HEK293 (cell line): ENCODE measurements at regions not wholly inside any gene's neighbourhood (a gene's known extent, or its start where the extent isn't known, plus 50 kb on each side); places are given as distances from the start of the nearest gene placed in this dataset.

Experiments
- CTCF ChIA-PET: fragments of 350-600 bp; formaldehyde crosslinking; extraction: SDS; loops from one replicate; lab custom pipeline; 2021; ENCODE audit warnings: antibody characterized with exemption; lab: Yijun Ruan, JAX
- POLR2A ChIA-PET: fragments of 300-600 bp; formaldehyde crosslinking; extraction: SDS; loops from one replicate; lab custom pipeline; 2020; ENCODE audit warnings: antibody characterized with exemption, inconsistent platforms; lab: Yijun Ruan, JAX
- H3K27ac ChIP-seq: fragments of 200-500 bp; sonication (Bioruptor generic); 2 replicates; pipeline ENCODE4 v1.5.1; 2014; ENCODE audit warnings: low read depth, low read length, control low read depth, inconsistent platforms; ENCODE audit errors: extremely low read depth
- H3K36me3 ChIP-seq, 2 experiments: fragments of 200-500 bp in 1 of 2; sonication (Bioruptor generic) in 1 of 2; 1 replicate in 1 of 2; 2 replicates in 1 of 2; pipeline ENCODE4 v1.5.1; 2014 to 2017; ENCODE audit warnings: inconsistent platforms in 2 of 2, low read length in 2 of 2; ENCODE audit not compliant: control insufficient read depth in 2 of 2, insufficient read depth in 1 of 2
- H3K4me1 ChIP-seq: fragments of 200-500 bp; sonication (Bioruptor generic); 2 replicates; pipeline ENCODE4 v1.5.1; 2014; ENCODE audit warnings: mild to moderate bottlenecking, low read length, inconsistent platforms; ENCODE audit not compliant: control insufficient read depth, insufficient read depth
- H3K4me3 ChIP-seq: 2 replicates; pipeline ENCODE4 v1.5.1; 2011; ENCODE audit warnings: low read depth, mild to moderate bottlenecking, control low read depth, low read length, moderate library complexity
- H3K9me3 ChIP-seq: fragments of 200-500 bp; sonication (Bioruptor generic); 2 replicates; pipeline ENCODE4 v1.5.1; 2014; ENCODE audit warnings: low read depth, low read length, inconsistent platforms; ENCODE audit not compliant: control insufficient read depth, insufficient read depth
- BCL11A ChIP-seq: fragments of 450-650 bp; formaldehyde crosslinking; IDR thresholded peaks from 2 replicates; pipeline ENCODE4 v1.5.1; 2016; ENCODE audit warnings: low read depth, missing biosample characterization, missing genetic modification characterization
- KLF1 ChIP-seq: fragments of 450-650 bp; formaldehyde crosslinking; IDR thresholded peaks from 2 replicates; pipeline ENCODE4 v1.5.1; 2016; ENCODE audit warnings: missing biosample characterization, missing genetic modification characterization
- KLF10 ChIP-seq: fragments of 450-650 bp; IDR thresholded peaks from 2 replicates; pipeline ENCODE4 v1.5.1; 2018; ENCODE audit warnings: missing biosample characterization, mild to moderate bottlenecking, missing genetic modification characterization
- REPIN1 ChIP-seq: fragments of 450-650 bp; formaldehyde crosslinking; IDR thresholded peaks from 2 replicates; pipeline ENCODE4 v1.5.1; 2017; ENCODE audit warnings: missing biosample characterization, missing genetic modification characterization, low read depth
- SCRT2 ChIP-seq: fragments of 450-650 bp; formaldehyde crosslinking; IDR thresholded peaks from 2 replicates; pipeline ENCODE4 v1.5.1; 2016; ENCODE audit warnings: missing biosample characterization, missing genetic modification characterization
- YY2 ChIP-seq: fragments of 450-650 bp; formaldehyde crosslinking; IDR thresholded peaks from 2 replicates; pipeline ENCODE4 v1.5.1; 2016; ENCODE audit warnings: missing biosample characterization, missing genetic modification characterization
- ZEB2 ChIP-seq: fragments of 450-650 bp; formaldehyde crosslinking; IDR thresholded peaks from 2 replicates; pipeline ENCODE4 v1.5.1; 2016; ENCODE audit warnings: missing biosample characterization, missing genetic modification characterization
- ZNF10 ChIP-seq: fragments of 450-650 bp; formaldehyde crosslinking; IDR thresholded peaks from 2 replicates; pipeline ENCODE4 v1.5.1; 2017; ENCODE audit warnings: missing biosample characterization, missing genetic modification characterization
- ZNF121 ChIP-seq: fragments of 450-650 bp; formaldehyde crosslinking; IDR thresholded peaks from 2 replicates; pipeline ENCODE4 v1.5.1; 2016; ENCODE audit warnings: missing biosample characterization, missing genetic modification characterization
- ZNF19 ChIP-seq: fragments of 450-650 bp; formaldehyde crosslinking; IDR thresholded peaks from 2 replicates; pipeline ENCODE4; 2016; ENCODE audit warnings: missing biosample characterization, missing genetic modification characterization, low read depth
- ZNF302 ChIP-seq: fragments of 450-650 bp; formaldehyde crosslinking; IDR thresholded peaks from 2 replicates; pipeline ENCODE4 v1.5.1; 2016; ENCODE audit warnings: missing biosample characterization, missing genetic modification characterization, low read depth
- ZNF544 ChIP-seq: fragments of 450-650 bp; formaldehyde crosslinking; IDR thresholded peaks from 2 replicates; pipeline ENCODE4 v1.5.0; 2017; ENCODE audit warnings: missing biosample characterization, missing genetic modification characterization
- ZNF549 ChIP-seq: fragments of 450-650 bp; IDR thresholded peaks from 2 replicates; pipeline ENCODE4 v1.5.1; 2018; ENCODE audit warnings: missing biosample characterization, missing genetic modification characterization, mild to moderate bottlenecking, inconsistent platforms, moderate library complexity
- ZNF658 ChIP-seq: fragments of 450-650 bp; formaldehyde crosslinking; IDR thresholded peaks from 2 replicates; pipeline ENCODE4; 2016; ENCODE audit warnings: missing biosample characterization, missing genetic modification characterization
- ZNF776 ChIP-seq: fragments of 450-650 bp; formaldehyde crosslinking; IDR thresholded peaks from 2 replicates; pipeline ENCODE4 v1.5.0; 2017; ENCODE audit warnings: missing biosample characterization, missing genetic modification characterization, borderline replicate concordance
- ZNF777 ChIP-seq: fragments of 450-650 bp; formaldehyde crosslinking; IDR thresholded peaks from 2 replicates; pipeline ENCODE4 v1.5.1; 2017; ENCODE audit warnings: missing biosample characterization, missing genetic modification characterization, borderline replicate concordance
- ZNF830 ChIP-seq: fragments of 450-650 bp; IDR thresholded peaks from 2 replicates; pipeline ENCODE4 v1.5.0; 2018; ENCODE audit warnings: missing biosample characterization, missing genetic modification characterization, low read depth, mild to moderate bottlenecking, moderate library complexity
- ZNF837 ChIP-seq: fragments of 450-650 bp; formaldehyde crosslinking; IDR thresholded peaks from 2 replicates; pipeline ENCODE4 v1.5.1; 2016; ENCODE audit warnings: missing biosample characterization, missing genetic modification characterization
- TF ChIP-seq, protein P1 (sequence below): fragments of 450-650 bp; formaldehyde crosslinking; IDR thresholded peaks from 2 replicates; pipeline ENCODE4 v1.5.1; 2016; ENCODE audit warnings: missing biosample characterization, missing genetic modification characterization, low read depth
- TF ChIP-seq, protein P2 (sequence below): fragments of 450-650 bp; formaldehyde crosslinking; IDR thresholded peaks from 2 replicates; pipeline ENCODE4 v1.5.1; 2016; ENCODE audit warnings: missing biosample characterization, missing genetic modification characterization
- TF ChIP-seq, protein P3 (sequence below): fragments of 450-650 bp; formaldehyde crosslinking; conservative IDR thresholded peaks from 2 replicates; pipeline ENCODE4 v1.5.1; 2016; ENCODE audit warnings: low read depth, missing biosample characterization, missing genetic modification characterization
- TF ChIP-seq, protein P4 (sequence below): fragments of 450-650 bp; formaldehyde crosslinking; IDR thresholded peaks from 2 replicates; pipeline ENCODE4 v1.5.1; 2016; ENCODE audit warnings: missing biosample characterization, missing genetic modification characterization

DNA sequence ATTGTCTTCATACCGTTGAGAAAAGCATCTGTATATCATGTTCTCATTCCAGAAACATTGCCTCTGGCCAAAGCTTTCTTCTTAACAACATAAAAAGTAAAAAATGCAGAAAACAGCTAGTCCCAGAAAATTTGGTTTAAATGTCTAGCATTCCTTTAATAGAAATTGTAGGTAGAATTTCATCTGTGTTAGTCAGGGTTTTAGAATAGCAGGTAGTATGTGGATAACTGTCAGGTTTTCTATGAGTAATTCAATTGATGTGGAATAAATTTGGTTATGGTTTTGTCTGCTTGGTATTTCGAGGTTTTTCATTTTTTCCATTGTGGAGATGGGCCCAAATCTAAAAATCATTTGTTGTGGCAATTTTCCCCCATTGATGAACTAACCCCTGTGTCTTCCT lies 616.7 kb downstream of the KCNJ2 start:
- ChIA-PET CTCF (interaction anchor here (0.6 to 4.1 kb wide), 2 partner anchors 19 to 183 kb away, joined by 4 to 24 read pairs; no protein-coding TSS in a partner anchor), POLR2A (no interaction called here)
- Histone ChIP-seq H3K27ac (no peak overlapping the region), H3K9me3 (no peaks in the 10 kb centered on the region; the same call in 1 of the 2 replicates), H3K4me3 (no peak overlapping the region), H3K4me1 (no peaks in the 10 kb centered on the region), H3K36me3 (no peaks in the 10 kb centered on the region)
- TF ChIP-seq ZNF121 (tag by site-specific recombination) (no peak), ZNF777 (tag by site-specific recombination) (no peak), ZNF302 (tag by site-specific recombination) (no peak), KLF1 (tag by site-specific recombination) (no peak), BCL11A (tag by site-specific recombination) (no peak), ZNF830 (tag by site-specific recombination) (no peak), ZEB2 (tag by site-specific recombination) (no peak), ZNF10 (no peak), ZNF19 (tag by site-specific recombination) (no peak), ZNF658 (tag by site-specific recombination) (no peak), YY2 (no peak), ZNF776 (tag by site-specific recombination) (no peak), ZNF837 (tag by site-specific recombination) (no peak), REPIN1 (no peak)
- TF ChIP-seq, protein P1, sequence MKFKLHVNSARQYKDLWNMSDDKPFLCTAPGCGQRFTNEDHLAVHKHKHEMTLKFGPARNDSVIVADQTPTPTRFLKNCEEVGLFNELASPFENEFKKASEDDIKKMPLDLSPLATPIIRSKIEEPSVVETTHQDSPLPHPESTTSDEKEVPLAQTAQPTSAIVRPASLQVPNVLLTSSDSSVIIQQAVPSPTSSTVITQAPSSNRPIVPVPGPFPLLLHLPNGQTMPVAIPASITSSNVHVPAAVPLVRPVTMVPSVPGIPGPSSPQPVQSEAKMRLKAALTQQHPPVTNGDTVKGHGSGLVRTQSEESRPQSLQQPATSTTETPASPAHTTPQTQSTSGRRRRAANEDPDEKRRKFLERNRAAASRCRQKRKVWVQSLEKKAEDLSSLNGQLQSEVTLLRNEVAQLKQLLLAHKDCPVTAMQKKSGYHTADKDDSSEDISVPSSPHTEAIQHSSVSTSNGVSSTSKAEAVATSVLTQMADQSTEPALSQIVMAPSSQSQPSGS = no peak
- TF ChIP-seq, protein P2, sequence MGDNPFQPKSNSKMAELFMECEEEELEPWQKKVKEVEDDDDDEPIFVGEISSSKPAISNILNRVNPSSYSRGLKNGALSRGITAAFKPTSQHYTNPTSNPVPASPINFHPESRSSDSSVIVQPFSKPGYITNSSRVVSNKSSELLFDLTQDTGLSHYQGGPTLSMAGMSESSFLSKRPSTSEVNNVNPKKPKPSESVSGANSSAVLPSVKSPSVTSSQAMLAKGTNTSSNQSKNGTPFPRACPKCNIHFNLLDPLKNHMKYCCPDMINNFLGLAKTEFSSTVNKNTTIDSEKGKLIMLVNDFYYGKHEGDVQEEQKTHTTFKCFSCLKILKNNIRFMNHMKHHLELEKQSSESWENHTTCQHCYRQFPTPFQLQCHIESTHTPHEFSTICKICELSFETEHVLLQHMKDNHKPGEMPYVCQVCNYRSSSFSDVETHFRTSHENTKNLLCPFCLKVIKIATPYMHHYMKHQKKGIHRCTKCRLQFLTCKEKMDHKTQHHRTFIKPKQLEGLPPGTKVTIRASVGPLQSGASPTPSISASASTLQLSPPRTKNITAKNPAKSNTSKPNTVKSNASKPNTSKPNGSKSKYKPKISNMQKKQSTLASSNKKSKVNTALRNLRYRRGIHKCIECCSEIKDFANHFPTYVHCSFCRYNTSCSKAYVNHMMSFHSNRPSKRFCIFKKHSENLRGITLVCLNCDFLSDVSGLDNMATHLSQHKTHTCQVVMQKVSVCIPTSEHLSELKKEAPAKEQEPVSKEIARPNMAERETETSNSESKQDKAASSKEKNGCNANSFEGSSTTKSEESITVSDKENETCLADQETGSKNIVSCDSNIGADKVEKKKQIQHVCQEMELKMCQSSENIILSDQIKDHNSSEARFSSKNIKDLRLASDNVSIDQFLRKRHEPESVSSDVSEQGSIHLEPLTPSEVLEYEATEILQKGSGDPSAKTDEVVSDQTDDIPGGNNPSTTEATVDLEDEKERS (tag by site-specific recombination) = no peak
- TF ChIP-seq, protein P3, sequence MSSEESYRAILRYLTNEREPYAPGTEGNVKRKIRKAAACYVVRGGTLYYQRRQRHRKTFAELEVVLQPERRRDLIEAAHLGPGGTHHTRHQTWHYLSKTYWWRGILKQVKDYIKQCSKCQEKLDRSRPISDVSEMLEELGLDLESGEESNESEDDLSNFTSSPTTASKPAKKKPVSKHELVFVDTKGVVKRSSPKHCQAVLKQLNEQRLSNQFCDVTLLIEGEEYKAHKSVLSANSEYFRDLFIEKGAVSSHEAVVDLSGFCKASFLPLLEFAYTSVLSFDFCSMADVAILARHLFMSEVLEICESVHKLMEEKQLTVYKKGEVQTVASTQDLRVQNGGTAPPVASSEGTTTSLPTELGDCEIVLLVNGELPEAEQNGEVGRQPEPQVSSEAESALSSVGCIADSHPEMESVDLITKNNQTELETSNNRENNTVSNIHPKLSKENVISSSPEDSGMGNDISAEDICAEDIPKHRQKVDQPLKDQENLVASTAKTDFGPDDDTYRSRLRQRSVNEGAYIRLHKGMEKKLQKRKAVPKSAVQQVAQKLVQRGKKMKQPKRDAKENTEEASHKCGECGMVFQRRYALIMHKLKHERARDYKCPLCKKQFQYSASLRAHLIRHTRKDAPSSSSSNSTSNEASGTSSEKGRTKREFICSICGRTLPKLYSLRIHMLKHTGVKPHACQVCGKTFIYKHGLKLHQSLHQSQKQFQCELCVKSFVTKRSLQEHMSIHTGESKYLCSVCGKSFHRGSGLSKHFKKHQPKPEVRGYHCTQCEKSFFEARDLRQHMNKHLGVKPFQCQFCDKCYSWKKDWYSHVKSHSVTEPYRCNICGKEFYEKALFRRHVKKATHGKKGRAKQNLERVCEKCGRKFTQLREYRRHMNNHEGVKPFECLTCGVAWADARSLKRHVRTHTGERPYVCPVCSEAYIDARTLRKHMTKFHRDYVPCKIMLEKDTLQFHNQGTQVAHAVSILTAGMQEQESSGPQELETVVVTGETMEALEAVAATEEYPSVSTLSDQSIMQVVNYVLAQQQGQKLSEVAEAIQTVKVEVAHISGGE (tag by site-specific recombination) = no peak

DNA sequence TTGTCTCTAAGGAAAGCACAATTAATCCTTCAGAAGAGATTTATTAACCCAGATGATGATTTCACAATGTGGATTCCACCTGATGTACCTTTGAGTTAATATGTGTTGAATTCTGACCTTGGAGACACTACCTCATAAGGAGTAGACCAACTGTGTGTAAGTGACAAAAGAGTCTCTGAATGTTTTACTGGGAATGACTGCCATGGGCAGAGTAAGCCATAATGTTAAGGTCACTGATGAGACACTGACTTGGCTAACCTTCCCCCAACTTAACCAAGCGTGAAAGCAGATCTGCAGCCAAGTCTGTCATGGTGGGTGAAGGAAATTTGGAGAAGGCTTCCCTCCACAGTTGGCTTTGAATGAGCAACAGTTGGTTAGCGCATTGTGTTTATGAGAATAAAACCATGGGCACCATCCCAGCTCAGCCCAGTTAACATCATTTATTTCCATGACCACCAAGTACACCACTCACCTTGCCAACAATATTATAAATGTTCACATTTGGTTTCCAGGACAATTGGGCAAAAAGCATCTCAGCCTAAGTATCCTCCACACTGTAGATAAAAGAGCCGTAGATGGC lies 618.5 kb downstream of the KCNJ2 start:
- Histone ChIP-seq H3K4me1 (no peaks in the 10 kb centered on the region), H3K27ac (no peak overlapping the region), H3K4me3 (no peak overlapping the region), H3K9me3 (no peaks in the 10 kb centered on the region), H3K36me3 (no peaks in the 10 kb centered on the region)
- CTCF ChIA-PET = interaction anchor here (0.7 to 1.4 kb wide), 2 partner anchors 13 to 21 kb away, joined by 3 to 4 read pairs; no protein-coding TSS in a partner anchor
- TF ChIP-seq ZNF544 (tag by site-specific recombination) (no peak), ZNF549 (no peak), SCRT2 (tag by site-specific recombination) (peak; percentile 35; the same call in 1 of the 2 replicates), KLF10 (tag by site-specific recombination) (no peak)
- TF ChIP-seq, protein P4, sequence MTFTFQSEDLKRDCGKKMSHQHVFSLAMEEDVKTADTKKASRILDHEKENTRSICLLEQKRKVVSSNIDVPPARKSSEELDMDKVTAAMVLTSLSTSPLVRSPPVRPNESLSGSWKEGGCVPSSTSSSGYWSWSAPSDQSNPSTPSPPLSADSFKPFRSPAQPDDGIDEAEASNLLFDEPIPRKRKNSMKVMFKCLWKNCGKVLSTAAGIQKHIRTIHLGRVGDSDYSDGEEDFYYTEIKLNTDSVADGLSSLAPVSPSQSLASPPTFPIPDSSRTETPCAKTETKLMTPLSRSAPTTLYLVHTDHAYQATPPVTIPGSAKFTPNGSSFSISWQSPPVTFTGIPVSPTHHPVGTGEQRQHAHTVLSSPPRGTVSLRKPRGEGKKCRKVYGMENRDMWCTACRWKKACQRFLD = no peak
- POLR2A ChIA-PET = no interaction called here
